HG02623 (cell line): ENCODE measurements at regions not wholly inside any gene's neighbourhood (a gene's known extent, or its start where the extent isn't known, plus 50 kb on each side); places are given as distances from the start of the nearest gene placed in this dataset.
"Not testable (repeated sequence)": the region's sequence is repeated elsewhere in the genome, so short reads cannot be mapped to it uniquely, and the experiment has no call there.

Experiments used
- ATAC-seq: cut with Tn5 transposase; IDR thresholded peaks from one replicate; pipeline ENCODE4 v1.9.1; 2021; ENCODE audit warnings: moderate library complexity; ENCODE audit not compliant: unreplicated experiment

DNA sequence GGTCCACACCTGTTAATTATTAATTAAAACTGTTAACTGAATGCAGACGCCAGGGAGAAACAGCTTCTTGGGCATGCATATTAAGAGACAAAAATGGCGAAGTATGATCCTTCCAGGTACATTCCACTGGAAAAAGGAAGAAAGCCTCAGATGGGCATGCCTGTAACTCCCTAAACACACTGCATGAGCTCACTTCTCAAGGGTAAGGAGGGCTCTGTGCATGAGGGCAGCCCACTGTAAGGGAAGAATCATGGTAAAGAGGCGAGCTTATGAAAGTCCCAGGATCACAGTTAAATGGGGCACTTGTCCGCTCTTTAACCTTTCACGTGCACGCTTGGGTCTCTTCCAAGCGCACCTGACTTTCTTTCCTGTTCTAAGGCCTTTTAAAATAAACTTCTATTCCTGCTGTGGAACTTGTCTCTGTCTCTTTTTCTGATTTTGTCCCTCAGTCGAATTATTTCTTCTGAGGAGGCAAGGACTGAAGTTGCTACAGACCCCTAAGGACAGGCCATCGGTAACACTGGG lies 321.7 kb downstream of the PPP1R2C start:
- ATAC-seq: no peak

DNA sequence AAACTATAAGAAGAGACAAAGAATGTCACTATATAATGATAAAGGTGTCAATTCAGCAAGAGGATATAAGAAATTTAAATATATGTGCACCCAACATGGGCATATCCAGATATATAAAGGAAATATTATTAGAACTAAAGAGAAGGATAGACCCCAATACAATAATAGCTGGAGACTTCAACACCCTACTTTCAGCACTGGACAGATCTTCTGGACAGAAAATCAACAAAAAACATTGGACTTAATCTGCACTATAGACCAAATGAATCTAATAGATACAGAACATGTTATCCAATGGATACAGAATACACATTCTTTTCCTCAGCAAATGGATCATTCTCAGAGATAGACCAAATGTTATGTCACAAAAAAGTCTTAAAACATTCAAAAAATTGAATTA lies 327.7 kb downstream of the PPP1R2C start:
- no peak for ATAC-seq

- no peak for ATAC-seq
Measured at GRCh38 chrX:42443267-42443666, 334.7 kb downstream of the PPP1R2C start.

- no peak for ATAC-seq
Measured at GRCh38 chrX:42442745-42443144, 335.2 kb downstream of the PPP1R2C start.

DNA sequence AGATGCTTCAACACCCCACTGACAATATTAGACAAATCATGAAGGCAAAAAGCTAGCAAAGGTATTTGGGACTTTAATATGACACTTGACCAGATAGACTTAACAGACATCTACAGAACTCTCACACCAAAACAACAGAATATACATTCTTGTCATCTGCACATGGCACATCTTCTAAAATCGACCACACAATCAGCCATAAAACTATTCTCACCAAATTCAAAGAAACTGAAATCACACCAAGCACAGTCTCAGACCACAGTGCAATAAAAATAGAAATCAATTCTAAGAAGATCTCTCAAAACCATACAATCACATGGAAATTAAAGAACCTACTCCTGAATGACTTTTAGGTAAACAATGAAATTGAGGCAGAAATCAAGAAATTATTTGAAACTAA lies 340.8 kb downstream of the PPP1R2C start:
- no peak for ATAC-seq

DNA sequence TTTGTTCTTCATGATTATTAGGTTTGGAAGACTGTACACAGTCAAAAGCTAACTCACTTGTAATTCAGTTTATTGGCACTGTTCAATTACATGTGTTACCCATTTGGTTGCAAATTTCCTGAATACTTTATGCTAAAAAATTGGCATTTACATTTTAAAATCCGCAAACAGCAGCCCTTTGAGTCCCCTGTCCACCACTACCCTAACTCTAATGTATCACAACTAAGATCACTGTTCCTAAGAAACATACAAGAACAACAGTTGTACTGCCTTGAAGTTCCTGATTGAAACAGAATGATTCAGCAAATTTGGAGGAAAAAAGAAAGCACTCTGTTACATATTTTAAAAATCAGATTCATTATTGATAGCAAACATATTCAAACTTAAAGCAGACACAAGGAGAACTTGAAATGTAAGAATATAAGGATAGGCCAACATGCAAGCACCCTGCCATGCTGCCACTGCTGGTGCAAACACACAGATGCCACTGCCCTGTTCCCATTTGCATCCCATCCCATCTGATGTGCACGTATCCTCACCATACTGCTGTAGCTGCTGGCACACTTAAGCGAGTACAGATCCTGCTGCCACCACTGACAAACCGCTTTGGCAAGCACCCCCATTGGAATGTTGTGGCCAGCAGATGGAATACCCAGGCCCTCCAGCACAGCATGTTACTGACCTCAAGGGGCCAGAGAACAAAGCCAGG lies 343.4 kb downstream of the PPP1R2C start:
- no peak for ATAC-seq

DNA sequence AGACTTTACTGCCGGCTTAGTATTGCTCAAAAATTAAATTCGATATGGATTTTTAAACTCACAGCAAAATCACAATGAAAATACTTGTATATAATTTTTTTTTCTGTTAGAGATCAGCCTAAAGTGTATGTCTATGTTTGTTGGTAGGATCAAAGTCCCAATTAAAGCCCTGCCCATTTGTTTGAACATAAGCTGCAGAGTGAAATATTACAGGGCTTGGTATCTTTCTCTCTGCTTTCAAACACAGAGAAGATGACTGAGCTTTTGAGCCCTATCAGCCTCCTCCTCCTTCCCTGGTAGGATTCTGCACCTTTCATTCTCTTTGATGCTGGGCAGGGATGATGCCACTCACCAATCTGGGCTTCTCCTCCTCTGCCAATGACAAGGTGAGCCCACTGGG lies 345.4 kb downstream of the PPP1R2C start:
- no peak for ATAC-seq

DNA sequence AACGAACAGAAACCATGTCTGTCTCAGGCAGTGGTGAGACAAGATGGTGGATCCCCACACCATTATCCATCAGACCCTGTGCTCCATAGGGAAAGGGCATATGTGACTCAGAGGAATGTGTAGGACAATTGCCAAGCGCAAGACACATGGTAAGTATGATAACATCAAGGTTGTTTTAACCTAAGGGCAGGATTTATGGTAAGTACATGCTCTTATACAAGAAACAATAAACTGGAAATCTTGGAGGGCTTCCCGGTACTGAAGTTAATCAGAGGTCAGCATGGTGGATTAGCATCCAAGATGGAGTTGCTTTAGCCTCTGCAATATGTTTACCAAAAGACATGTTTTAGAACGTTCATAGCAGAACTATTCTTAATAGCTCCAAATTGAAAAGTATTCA lies 355.0 kb downstream of the PPP1R2C start:
- no peak for ATAC-seq

GRCh38 chrX:42420426-42420825 lies 357.5 kb downstream of the PPP1R2C start:
- no peak for ATAC-seq

DNA sequence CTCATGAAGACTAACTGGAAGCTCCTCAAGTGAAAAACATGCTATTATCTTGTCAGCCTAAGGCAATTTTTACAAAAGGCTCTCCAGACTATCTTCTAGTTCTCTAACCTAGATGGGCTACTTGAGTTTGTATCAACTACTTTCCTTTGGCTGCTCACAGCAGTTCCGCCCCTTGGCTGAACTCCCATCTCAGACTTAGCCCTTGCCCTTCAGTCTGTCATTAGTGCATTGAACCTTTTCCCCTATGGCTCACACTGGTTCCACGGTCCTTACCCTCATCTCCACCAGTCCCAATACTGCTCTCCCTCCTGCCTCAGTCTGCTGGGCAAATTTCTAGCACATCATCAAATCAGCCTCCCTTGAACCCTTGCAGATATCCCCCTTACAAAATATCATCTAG lies 362.3 kb downstream of the PPP1R2C start:
- no peak for ATAC-seq

- no peak for ATAC-seq
Measured at GRCh38 chrX:42414057-42414456, 363.9 kb downstream of the PPP1R2C start.

GRCh38 chrX:42399632-42400024 lies 378.3 kb downstream of the PPP1R2C start:
- ATAC-seq: no peak

DNA sequence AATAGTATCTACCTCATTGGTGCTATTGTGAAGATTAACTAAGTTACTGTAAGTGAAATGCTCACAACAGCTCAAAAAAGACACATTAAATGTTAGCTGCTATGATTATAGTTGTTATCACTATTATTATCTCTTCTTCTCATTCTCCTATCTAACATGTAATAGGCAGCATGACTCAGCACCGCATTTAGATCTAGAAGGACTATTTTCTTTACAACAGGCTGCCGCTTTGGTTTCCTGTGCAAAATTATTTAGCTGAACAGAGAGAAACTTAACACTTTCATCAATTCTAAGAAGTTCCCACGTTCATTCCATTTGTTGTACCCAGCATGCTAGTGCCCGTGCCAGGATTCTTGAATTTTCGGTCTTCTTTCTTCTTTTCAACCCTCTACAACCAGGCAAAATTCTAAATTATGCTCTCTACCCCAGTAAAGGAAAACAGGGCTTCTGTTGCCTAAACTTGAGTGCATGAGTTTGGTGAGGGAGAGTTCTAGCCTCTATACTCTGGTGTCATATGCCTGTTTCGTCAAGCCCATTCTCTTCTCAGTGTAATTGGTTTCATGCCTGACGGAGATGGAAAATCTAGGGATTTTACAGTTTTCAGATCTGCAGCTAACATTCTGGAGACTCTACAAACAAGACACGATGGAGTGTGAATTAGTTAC lies 378.9 kb downstream of the PPP1R2C start:
- no peak for ATAC-seq

- no peak for ATAC-seq
Measured at GRCh38 chrX:42396136-42396535, 381.8 kb downstream of the PPP1R2C start.

DNA sequence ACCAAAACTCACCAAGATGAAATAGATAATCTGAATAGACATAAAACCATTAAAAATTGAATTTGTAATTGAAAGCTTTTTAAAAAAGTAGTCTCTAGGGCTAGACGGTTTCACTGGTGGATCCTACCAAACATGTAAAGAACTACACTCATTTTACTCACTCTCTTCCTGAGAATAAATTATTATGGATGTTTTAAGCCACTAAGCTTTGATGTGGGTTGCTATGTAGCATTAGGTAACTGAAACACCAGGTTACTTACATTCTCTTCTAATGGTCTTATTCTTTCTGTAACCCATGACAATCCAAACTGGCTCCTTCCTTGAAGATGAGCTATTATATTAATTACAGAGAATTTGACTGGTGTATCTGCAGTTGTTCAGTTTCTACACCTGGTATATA lies 385.1 kb downstream of the PPP1R2C start:
- ATAC-seq: no peak

DNA sequence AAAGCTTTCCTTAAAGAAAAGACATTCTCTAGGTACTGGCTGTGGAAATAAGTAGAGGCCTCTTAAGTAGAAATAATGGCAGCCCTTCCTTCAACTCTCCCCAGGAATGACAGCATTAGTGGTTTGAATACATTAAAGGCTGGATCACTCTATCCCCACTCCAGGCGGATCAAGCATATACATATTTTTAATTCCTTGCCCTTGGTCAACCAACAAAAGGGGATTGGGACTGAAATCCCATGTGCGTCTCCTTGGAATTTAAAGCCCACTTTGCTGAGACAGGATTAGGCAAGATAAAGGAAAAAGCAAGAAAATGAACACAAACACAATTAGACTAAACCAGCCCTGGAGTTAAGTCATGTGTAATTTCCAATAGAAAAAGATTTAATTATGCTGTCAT lies 391.3 kb downstream of the PPP1R2C start:
- ATAC-seq: no peak

GRCh38 chrX:42385730-42386129 lies 392.2 kb downstream of the PPP1R2C start:
- no peak for ATAC-seq

DNA sequence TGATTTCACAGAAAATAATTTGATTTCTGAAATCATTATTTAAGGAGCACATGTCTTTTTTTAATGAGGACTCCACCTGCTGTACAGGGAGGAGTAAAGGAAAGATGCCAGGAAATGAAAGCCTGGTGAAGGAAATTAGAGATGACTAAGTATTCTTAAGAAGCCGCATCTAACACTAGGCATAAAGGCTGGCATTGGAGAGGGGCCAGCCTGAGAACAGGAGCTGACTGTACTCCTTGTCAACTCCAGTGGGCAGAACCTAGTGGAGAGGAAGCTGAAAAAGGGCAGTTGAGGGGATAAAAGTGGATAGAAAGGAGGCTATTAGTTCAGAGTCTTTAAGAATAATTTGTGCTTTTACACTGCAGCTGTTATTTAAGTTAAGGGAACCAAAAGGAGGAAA lies 393.0 kb downstream of the PPP1R2C start:
- no peak for ATAC-seq

DNA sequence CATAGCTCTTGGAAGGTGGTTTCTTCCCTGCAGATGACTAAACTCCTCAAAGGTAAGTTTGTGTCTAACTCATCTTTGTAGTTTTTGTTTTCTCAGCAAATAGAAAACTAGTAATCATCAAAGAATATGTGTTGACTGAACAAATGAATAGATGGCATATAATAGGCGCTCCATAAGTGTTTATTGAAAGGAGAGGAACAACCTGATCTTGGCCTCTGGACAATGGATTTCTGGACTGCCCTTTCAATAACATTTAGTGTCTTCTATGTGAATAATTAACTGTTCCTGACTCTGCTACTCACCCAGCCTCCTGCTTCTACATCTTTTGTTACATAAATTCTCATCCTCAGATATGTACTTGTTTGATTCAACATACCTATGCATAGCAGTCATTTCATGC lies 399.1 kb downstream of the PPP1R2C start:
- no peak for ATAC-seq

DNA sequence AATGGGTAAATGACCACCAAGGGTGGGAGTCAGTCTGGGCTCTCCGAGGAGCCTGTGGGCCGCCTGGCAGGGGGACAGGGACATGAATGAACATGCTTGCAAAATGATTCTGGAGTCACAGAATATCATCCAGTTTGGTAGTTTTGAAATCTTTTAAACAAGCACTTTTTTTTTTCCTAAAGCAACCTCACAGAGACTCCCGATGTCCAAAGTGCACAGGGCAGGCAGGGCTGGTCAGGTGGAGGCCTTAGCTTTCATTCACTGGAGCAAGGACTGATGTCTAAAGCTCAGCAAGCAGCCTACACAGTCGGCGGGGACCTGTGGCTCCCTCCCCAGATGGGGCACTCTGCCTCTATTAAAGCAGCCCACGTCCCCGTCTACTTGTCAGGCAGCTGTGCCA lies 402.9 kb downstream of the PPP1R2C start:
- ATAC-seq: no peak

DNA sequence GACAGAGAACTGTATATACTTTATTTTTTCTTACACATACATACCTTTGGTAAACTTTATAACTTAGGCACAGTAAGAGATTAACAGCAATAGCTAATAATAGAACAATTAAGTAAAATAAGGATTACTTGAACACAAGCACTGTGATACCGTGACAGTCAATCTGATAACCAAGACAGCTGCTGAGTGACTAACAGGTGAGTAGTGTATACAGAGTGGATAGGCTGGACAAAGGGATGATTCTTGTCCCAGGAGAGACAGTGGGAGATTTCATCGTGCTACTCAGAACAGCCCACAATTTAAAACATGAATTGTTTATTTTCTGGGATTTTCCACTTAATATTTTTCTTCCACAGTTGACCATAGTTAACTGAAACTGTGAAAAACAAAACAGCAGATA lies 411.8 kb downstream of the PPP1R2C start:
- ATAC-seq: no peak

DNA sequence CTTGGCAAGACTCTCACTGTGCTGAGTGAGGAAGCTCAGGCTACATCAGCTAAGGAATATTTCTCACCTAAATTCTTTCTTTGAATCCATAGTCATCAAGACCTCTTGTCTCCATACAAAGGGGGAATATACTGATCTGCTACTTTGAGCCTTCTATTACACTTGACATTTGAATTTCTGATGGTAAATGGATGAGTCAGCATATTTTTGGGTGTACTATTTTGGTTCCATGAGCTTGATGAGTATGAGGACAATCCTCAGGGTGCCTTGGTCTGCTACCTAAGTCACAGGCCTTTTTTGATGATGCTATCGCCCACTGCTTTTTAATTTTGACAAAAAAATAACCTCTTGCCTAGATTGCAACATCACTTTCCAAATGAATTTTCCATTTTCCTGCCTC lies 415.7 kb downstream of the PPP1R2C start:
- no peak for ATAC-seq

DNA sequence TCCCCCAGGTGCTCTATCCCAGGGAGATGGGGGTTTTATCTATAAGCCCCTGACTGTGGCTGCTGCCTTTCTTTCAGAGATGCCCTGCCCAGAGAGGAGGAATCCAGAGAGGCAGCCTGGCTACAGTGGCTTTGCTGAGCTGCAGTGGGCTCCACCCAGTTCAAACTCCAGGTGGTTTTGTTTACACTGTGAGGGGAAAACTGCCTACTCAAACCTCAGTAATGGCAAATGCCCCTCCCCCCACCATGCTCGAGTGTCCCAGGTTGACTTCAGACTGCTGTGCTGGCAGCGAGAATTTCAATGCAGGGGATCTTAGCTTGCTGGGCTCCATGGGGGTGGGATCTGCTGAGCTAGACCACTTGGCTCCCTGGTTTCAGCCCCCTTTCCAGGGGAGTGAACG lies 419.6 kb upstream of the CASK start:
- not testable (repeated sequence) for ATAC-seq
